ENCODE measurements at regions not wholly inside any gene's neighbourhood (a gene's known extent, or its start where the extent isn't known, plus 50 kb on each side); places are given as distances from the start of the nearest gene placed in this dataset.

DNA sequence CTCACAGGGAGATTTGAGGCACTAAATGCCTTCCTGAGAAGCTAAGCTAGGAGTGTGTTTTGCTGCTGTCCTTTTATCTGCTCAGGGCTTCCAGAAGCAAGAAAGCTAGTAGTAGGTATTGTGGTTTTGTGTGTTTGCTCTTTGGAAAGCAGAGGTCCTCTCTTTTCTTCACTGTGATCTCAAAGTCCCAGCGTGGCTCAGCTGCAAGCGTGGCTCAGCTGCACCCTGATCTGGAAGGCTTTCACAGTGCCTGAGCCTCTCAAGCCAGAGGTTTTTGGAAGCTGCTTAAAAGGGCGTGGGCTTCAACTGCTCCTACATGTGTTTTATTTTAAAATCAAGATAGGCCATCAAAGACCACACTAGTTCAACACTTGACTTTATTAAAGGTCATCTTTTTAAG, 337.4 kb upstream of the RGS6 start:
- Mint-ChIP-seq H3K27me3 (ENCODE audit: low read depth) (no peaks in the 10 kb centered on the region), H3K36me3 (ENCODE audit: insufficient read depth in 1 of 3, low read depth in 3 of 3) (peaks cover 7 to 15% (median 14%) of the 10 kb centered on the region in 3 experiments), H3K9me3 (peaks cover 3 to 5% of the 10 kb centered on the region in 2 experiments; a peak in 3 of 5 replicates), H3K4me1 (peaks cover 13% of the 10 kb centered on the region in 2 experiments), H3K27ac (0 out of 7 replicates have a peak overlapping the region, but pooled peaks of 1 of the 3 experiments have one; percentile 12), H3K4me3 (no peak overlapping the region)
- Histone ChIP-seq H3K23me2 (ENCODE audit: insufficient read length, low read depth, low read length, poor library complexity, severe bottlenecking) (no peaks in the 10 kb centered on the region), H4K5ac (ENCODE audit: insufficient read length, low read depth, low read length) (no peak overlapping the region), H2BK15ac (ENCODE audit: low read depth, low read length) (no peak overlapping the region), H3K79me1 (ENCODE audit: insufficient read depth, low read depth, low read length, poor library complexity, severe bottlenecking) (peaks cover 2% of the 10 kb centered on the region), H2BK120ac (ENCODE audit: low read depth, low read length, poor library complexity, severe bottlenecking) (no peak overlapping the region), H3K79me2 (ENCODE audit: insufficient read depth, low read length) (peaks cover 2% of the 10 kb centered on the region; the same call in 1 of the 2 replicates), H3K14ac (ENCODE audit: insufficient read depth, low read length) (no peak overlapping the region), H3K23ac (ENCODE audit: insufficient read length, low read depth, low read length) (no peak overlapping the region), H3T11ph (ENCODE audit: low read length) (no peak overlapping the region), H3K27ac (ENCODE audit: insufficient read length, low read depth, low read length) (no peak overlapping the region), H3K4me2 (ENCODE audit: insufficient read depth, insufficient read length, low read length) (no peak overlapping the region), H3K4ac (ENCODE audit: low read depth, low read length) (no peak overlapping the region), H2BK12ac (ENCODE audit: insufficient read length, low read depth, low read length) (no peak overlapping the region), H2AK5ac (ENCODE audit: insufficient read length, low read length) (no peak overlapping the region), H3K27me3 (ENCODE audit: insufficient read depth, low read length) (no peaks in the 10 kb centered on the region), H3K9ac (ENCODE audit: extremely low read depth, insufficient read length, low read length) (no peak overlapping the region), H2BK20ac (ENCODE audit: low read depth, low read length, poor library complexity, severe bottlenecking) (no peak overlapping the region), H3K9me3 (ENCODE audit: control insufficient read depth, low read depth, low read length) (no peaks in the 10 kb centered on the region), H4K20me1 (ENCODE audit: control insufficient read depth, insufficient read depth, insufficient read length) (no peaks in the 10 kb centered on the region), H3K4me1 (ENCODE audit: insufficient read depth, low read length) (no peaks in the 10 kb centered on the region), H4K91ac (ENCODE audit: insufficient read length, low read depth, low read length) (no peak overlapping the region), H2AFZ (ENCODE audit: low read length) (no peak overlapping the region), H3K56ac (ENCODE audit: insufficient read length, low read depth, low read length) (no peak overlapping the region), H4K8ac (replicated peaks; ENCODE audit: insufficient read length, low read depth, low read length) (no peak overlapping the region), H2BK5ac (ENCODE audit: insufficient read length, low read length) (no peak overlapping the region), H3K18ac (ENCODE audit: insufficient read length, low read depth, low read length) (no peak overlapping the region)
- TF ChIP-seq, protein P1, sequence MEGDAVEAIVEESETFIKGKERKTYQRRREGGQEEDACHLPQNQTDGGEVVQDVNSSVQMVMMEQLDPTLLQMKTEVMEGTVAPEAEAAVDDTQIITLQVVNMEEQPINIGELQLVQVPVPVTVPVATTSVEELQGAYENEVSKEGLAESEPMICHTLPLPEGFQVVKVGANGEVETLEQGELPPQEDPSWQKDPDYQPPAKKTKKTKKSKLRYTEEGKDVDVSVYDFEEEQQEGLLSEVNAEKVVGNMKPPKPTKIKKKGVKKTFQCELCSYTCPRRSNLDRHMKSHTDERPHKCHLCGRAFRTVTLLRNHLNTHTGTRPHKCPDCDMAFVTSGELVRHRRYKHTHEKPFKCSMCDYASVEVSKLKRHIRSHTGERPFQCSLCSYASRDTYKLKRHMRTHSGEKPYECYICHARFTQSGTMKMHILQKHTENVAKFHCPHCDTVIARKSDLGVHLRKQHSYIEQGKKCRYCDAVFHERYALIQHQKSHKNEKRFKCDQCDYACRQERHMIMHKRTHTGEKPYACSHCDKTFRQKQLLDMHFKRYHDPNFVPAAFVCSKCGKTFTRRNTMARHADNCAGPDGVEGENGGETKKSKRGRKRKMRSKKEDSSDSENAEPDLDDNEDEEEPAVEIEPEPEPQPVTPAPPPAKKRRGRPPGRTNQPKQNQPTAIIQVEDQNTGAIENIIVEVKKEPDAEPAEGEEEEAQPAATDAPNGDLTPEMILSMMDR (conservative IDR thresholded peaks at IDR 0.05) = no peak
- no peak for DNase-seq
- no CpG with 5 or more reads among the region's 3 CpGs for WGBS (ENCODE audit: extremely low coverage, insufficient read length, low lambda C conversion rate)
